Endometrium (tissue), 2 donors: ENCODE measurements at regions not wholly inside any gene's neighbourhood (a gene's known extent, or its start where the extent isn't known, plus 50 kb on each side); places are given as distances from the start of the nearest gene placed in this dataset.
"Not testable (repeated sequence)": the region's sequence is repeated elsewhere in the genome, so short reads cannot be mapped to it uniquely, and the experiment has no call there.

Source experiments
- FAIRE-seq: peaks from 2 replicates; lab custom pipeline; 2012; peaks lifted over from hg19 to GRCh38; lab: Jason Lieb, UNC
- donor health status: control.
- donor health status: control.

DNA sequence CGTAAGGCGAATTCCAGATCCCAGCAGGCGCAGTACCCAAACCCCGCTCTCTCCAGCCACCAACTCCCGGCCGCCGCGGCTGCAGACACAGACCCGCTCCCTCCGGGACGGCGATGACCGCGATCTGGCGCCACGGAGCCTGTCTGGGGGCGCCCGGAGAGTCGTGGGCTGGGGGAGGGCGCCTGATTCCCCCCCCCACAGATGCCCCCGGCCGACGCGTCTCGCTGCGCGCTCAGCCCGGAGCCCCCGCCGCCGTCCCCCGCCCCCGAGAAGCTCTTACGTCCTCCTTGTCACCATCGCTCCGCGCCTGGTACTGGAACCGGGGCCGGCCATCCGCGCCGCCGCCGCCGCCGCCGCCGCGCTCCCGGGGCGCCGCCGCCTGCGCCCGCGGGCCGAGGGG lies 173.6 kb downstream of the ATP6V0E2 start:
- FAIRE-seq, result not testable (repeated sequence)

DNA sequence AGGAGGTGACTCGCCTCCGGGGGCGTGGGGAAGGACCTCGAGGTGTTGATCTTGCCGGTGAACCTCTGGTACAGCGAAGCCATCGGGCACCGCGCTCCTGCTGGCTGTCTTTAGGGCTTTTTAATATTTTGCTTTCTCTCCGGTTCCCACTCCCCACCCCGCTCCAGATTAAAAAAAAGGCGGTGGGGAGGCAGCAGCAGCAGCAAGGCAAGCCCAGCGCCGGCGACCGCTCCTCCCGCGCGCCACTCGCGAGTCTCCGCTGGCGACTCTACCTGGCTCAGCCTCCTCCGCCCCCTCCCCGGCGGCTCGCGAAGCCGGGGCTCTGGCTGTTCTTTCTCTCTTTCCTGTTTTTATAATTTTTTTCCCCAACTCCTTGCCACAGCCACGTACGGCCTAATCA lies 174.0 kb downstream of the ATP6V0E2 start:
- not testable (repeated sequence) for FAIRE-seq

DNA sequence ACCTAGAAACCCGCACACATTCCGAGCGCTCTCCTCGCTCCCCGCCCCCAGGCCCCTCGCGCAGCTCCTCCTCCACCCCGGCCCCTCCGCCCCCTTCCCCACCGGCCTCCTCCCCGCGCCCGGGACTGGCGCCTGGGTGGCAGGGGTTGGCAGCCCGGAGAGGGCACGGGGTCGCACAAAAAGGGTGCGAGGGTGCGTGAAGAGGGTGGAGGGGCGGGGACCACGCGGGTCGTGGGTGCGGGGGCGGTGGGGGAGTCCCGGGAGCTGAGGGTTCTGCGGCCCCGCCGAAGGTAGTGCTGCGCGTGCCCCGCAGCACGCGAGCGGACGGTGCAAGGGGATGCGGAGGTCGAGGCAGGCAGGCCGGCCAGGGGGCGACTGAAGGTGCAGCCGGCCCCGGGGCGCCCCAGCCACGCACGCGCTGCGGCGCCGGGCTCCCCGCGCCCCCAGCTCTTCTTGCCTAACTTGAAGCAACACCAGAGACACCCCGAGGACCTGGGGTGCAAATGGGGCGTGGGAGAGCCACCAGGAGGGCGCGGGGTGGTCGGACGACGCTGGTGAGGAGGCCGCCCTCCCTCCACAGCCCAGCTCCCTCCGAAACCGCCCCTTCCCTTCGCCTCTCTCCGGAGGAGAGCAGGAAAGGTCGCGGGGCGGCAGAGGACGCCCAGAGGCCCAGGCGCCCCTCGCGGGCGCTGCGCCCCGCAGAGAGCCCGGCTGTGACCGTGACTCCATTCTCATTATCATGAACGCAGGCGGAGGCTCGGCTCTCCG lies 174.7 kb downstream of the ATP6V0E2 start:
- not testable (repeated sequence) for FAIRE-seq

DNA sequence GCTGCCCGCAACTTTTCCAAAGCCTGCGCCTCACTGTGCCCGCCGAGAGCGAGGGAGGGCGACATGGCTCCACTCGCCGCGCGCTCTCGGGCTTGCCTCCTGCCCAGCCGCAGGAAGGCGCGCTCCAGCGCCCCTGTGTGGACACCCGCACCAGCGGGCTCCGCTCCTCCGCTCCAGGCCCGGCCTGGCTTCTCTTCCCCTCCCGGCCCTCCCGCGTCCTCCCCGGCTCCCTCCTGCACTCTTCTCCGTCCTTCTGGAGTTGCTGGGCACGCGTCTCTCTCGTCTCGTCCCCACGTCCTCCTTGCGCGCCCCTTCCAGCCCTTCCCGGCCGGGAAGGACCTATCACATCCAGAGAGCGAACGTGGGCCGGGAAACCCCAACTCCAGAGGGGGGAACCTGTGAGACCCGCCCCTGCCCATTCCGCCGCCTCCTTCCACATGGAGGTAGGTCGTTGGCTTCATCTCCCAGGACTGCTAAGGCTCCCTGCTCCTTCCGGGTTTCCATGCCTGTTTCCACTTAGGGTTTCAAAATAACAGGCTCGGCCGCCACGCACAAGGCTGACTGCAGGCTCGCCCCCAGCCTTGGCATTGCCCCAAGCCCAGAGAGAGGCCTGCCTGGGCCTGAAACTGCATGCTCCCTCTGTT lies 175.4 kb downstream of the ATP6V0E2 start:
- not testable (repeated sequence) for FAIRE-seq

DNA sequence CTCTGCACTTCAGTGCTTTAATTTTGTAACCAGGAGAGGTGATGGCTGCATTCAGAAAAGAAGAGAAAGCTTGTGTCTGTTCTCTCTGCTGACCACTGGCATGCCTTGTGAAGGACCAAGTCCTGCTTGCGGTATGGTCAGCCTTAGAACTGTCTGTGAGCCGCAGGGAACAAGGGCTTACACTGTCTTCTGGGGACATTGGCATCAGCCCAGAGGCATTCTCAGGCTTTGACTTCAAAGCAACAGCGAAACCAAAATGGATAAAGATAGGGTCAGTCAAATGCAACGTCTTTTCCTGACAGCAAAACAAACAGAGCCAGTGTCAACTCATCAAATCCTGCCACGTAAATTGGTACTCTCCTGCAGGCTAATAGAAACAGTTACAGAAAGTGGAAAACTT lies 179.6 kb downstream of the ATP6V0E2 start:
- FAIRE-seq, result not testable (repeated sequence)

DNA sequence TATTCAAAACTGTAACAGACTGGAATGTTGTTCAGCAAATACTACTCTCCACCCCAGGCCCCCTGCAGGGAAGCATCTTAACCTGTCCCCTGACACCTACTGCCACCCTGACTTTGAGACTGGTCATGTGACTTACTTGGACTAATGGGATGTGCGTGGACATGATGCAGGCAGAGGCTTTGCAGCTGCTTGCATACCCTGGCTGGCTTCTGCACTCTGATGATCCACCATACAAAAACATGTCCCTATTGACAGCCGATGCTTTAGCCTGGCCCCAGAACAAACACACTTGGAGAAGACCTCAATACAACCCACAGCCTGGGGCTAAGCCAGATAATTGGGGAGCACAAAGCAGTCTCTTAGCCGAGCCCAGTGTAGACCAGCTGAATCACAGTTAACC lies 180.5 kb downstream of the ATP6V0E2 start:
- not testable (repeated sequence) for FAIRE-seq

DNA sequence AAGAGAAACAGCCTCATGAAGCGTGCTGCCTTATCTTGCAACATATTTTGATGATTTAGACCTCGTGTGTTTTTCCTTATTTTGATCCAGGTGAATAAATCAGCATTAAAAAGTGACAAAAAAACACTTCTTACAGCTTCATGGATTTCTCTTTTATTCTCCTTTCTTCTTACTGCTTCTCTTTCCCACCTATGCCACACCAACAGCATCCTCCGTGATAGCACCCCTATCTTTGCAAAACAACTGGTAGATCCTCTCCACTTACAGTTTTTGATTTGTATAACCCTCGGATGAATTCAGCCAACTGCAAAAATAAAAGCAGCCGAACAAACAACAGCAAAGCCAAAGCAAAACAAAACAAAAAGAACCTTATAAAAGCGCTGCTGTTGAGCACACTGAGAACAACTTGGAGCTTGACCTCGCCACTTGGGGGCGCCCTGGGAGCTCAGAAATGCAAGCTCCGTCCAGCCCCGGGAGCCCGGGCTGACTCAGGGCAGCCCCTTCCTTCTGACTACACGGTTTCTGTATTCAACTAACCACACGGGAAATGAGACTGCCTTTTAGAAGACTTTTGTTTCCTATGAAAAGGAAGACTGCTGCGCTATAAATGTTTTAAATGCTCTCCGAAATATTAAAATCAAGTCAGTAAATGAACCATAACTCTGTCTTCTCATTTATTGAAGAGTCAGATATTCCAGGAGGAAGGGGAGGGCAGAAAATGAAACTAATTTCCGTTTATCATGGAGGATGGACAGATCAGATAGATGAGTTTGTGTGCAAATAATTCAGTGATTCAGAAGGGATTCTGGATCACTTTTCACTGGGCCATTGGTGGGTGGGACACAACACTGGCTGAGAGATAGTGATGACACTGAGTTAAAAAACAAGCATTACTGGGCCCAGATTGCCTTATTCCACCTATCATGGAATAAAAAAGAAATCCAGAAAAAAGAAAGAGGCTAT lies 186.8 kb downstream of the ATP6V0E2 start:
- FAIRE-seq, result peak; percentile 92

DNA sequence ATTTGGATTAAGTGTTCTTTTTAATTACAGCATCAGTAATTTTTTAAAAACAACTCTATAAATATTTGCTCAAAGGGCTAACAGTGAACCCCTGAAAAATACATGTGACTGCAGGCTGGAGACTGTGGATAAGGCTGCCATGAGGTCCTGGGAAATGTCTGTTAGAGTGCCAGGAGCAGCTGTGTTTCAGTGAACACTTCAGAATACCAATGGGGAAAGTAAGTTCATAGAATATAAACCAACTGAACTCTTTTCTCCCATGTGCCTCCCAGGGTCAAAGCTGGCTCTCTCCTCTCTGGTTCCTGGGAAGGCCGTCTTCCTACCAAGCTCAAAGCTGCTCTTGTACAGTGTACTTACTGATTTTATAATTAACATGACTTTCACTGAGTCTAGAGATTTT lies 189.4 kb downstream of the ATP6V0E2 start:
- not testable (repeated sequence) for FAIRE-seq

DNA sequence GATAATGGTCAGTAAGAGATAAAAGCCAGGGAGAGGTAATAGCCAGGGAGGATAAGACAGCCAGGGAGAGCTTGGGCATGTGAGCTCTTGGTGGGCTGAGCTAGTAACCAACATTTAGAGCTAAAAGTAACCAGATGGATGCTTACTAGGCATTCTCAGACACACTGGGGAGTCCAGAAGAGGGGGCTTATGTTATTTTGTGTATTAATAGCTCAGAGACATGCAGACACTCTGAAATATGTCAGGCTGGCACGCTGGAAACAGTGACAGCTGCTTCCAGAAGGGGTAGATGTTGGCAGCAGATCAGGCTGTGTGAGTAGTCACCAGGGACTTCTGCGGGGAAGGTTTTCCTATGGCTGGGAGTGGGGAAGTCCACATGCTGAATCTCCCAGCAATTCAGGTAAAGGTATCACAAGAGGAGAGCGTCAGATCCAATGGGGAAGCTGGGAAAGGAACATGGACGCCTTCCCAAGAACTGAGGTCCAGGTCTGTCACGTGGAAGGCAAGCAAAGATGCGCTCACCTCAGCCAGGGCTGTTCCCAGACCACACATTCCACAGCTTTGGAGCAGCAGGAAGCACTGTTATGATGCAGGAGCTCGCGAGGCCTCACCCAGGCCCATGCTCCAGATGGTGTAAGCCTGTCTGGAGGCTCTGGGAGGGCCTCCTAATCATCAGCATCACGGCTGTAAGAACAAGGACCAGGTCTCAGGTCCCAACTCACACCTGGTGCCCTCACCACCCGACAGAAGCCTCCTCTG lies 196.0 kb downstream of the ATP6V0E2 start:
- FAIRE-seq, result not testable (repeated sequence)

DNA sequence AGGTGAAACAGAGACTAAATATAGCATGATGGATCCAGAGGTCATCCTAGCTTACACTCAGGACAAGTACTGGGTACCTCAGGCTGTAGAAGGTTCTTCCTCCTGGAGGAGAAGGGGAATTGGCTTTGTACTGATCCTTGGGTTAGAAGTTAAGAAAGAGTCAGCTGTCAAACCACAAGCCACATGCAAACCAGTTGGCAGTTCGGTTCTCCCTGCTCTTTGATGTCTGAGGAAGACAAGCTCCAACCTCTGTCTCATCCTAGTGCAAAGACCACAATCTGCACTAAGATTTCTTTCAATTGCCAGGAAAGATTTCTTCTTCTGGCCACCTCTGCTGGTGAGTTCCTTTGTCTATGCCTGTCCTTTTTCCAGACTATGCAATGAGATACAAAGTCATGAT lies 203.8 kb downstream of the ATP6V0E2 start:
- not testable (repeated sequence) for FAIRE-seq

DNA sequence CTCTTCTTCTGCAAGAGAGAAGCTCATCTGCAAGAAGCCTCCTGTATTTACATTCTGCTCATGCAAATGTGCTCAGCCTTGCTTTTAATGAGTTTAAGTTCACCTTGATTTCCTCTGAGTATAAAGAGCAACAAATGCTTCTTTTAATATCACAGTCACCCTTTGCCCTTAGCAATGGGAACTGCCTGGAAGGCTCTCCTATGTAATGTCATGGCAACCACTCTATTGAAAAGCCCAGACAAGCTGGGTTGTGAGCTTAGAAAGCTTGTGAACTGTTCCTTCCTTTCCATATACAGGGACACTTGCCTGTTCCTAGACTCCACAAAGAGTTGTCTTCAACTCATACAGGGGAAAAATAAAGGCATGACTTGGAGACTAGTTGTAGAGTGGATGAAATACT lies 208.1 kb downstream of the ATP6V0E2 start:
- FAIRE-seq, result not testable (repeated sequence)

DNA sequence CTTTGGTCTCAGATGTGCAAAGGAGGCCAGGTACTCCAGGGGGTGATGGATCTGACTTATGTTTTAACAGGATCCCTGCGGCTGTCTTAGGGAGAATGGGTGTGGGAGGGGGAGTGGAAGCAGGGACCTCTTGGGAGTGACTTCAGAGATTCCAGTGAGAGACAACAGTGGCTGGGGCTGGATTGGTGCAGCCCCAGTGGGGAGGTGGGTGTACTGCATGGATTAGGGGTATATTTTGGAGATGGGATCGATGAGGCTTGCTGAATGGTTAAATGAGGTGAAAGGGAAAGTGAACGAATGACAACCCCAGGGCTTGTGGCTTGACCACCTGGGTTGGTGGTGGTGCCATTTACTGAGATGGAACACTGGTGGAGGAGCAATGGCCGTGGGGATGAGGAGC lies 211.0 kb downstream of the ATP6V0E2 start:
- FAIRE-seq, result not testable (repeated sequence)

DNA sequence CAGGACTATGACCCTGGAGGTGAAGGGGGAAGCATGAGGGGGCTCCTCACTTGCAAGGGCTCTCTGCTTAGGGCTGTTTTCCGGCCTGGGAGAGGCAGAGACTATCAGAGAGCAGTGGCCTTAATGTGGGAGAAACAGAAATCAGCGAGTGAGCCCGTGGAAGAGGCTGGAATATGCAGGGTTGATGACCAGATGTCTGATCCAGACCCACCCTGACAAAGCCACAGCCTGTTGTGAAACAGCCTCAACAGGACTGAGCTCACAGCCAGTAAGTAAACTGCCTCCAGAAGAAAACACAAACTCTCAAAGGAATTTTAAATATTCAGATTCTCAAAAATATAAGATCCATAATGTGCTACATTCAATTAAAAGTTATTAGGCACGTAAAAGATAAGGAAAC lies 213.7 kb downstream of the ATP6V0E2 start:
- not testable (repeated sequence) for FAIRE-seq

DNA sequence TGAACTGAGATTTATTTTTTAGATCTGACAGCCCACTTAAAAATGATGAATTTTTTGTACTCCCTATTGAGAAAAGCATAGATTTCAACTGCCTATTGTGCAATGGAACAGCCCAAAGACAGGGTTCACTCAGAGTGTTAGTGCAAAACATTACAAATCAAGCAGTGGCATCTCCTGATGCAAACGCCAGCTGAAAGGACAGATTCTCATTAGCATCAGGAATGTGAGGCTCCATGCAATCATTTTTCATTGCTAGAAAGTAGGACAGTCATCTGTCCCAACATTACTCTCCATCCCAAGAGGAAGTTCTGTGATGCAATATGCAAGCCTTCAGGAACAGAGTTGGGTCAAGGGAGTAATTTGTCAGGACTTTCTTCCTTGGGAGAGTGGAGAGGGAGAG lies 215.4 kb downstream of the ATP6V0E2 start:
- not testable (repeated sequence) for FAIRE-seq

DNA sequence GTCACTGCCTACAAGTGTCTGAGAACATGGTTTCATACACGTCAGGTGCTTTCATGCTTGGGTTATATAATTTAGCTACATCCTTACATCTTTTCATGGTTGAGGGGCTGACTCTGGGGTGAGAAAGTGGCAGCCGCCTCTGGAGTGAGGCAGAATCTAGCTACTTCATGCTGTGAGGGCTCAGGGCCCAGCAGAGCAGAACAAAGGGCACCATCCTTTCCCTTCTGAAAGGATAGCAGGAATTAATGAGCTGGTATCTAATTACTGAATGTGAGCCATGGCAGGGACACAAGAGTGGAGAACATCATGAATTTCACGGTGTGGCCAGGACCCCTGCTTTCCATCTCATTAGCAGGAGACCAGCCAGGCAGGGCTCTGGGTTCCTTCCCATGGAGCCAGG lies 217.0 kb downstream of the ATP6V0E2 start:
- not testable (repeated sequence) for FAIRE-seq

DNA sequence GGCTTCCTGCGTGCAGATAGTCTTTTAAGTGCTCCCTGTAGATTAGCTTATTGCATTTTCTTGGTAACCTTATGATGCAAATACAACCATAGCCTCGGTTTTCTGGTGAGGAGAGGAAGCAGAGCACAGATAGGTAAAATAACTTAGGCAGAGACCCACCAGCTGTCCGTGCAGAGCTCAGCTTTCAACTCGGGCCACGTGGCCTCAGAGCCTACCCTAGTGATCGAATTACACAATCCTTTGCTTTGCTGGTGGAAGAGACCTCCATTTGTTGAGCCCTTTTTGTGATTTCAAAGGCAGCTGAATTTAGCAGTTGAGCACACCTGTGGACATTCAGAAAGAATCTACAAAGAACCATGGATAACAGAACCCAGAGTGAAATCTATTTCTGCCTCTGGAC lies 220.1 kb downstream of the ATP6V0E2 start:
- not testable (repeated sequence) for FAIRE-seq

DNA sequence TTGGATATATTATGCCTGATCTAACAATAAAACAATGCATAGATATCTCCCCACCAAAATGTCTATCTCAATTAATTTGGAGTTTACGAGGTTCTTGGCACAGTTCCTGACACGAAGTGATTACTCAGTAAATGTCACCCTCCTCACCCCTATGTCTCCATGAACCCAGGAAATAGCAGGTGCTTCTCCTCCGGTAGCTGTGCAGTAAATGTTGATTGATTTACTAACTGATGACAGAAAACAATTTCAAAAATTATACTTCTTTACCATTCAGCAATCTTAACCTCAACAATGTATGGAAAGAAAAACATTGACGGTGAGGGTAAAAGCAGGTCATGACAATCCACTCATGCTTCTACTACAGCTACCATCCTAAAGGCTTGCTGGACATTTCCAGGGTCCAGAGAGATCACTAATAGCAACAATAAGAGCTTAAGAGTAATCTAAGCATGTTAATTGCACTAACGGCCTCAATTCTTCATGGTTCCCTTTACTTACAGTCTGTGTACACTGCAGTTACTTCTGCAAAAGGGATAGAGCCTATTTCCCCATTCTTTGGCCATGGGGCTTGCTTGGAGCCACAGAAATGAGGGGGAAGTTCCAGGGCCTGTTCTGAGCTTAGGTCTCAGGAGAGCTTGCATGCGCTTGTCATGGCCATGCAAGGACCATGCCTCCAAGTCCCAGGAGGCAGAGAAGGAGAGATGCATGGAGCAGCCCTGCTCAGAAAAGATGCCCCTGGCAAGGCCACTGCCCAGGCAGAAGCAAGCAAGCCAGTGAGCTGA lies 222.6 kb downstream of the ATP6V0E2 start:
- FAIRE-seq, result not testable (repeated sequence)

DNA sequence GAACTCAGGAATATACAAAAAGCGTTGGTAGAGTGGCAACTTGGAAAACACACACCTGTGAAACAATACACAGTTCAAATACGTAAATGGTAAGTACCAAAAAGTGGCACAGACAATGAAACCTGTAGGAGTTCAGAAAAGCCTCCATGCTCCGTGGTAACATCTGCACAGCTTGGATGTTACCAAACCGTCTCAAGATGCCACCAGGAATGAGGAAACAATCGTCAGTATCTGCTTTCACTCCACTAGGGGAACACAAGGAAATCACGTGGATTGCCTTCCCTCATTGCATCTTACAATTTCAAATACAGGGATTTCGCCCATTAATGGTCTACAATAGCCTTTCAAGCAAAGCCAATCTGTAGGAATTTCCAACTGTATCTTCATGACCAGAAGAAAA lies 224.6 kb upstream of the LRRC61 start:
- not testable (repeated sequence) for FAIRE-seq

DNA sequence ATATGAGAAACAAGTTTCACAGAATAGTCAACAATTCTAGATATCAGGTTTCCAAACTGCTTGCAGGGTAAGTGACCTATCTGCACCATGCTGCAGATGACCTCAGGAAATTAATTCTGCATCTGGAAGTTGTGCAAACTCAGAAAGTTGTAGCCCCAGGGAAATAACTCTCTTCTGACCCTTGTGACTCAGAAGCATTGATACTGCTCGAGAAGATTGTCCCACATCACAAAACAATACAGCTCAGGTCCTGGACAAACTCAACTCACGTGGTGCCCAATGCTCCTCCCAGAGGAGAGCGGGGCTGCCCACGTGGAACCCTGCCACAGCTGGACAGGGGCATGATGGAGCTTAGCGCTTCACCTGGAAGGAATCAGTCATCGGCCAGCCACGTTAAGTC lies 221.9 kb upstream of the LRRC61 start:
- not testable (repeated sequence) for FAIRE-seq

DNA sequence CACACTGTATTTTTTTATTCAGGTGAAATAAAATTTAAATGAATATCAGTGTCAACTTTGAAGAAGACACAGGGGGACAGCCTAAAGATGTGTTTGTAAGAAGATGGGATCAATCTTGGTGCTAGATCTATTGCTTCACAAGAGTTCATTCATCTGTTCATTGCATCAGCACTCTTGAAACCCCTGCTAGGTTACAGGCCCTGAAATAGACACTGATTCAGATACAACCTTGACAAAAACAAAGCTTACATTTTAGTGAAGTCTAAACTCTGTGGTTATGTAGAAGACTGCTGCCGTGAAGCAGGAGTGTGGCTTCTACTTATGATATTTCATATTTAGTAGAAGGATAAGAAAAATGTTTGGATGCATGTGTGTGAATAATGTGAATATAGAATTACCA lies 215.9 kb upstream of the LRRC61 start:
- FAIRE-seq, result not testable (repeated sequence)

DNA sequence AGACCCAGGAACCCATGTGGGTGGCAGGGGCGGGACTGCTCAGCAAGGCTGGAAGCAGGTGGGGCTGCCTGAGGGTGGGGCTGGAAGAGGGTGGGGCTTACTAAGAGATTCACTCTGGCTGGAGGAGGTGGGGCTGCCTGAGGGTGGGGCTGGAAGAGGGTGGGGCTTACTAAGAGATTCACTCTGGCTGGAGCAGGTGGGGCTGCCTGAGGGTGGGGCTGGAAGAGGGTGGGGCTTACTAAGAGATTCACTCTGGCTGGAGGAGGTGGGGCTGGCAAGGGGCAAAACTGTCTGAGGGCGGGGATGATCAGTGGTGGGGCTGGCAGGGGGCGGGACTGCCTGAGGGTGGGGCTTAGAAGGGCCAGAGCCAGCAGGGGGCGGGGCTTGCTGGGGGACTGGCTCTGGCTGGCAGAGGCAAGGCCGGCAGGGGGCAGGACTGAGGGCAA lies 212.8 kb upstream of the LRRC61 start:
- FAIRE-seq, result not testable (repeated sequence)
